ENCODE measurements at regions not wholly inside any gene's neighbourhood (a gene's known extent, or its start where the extent isn't known, plus 50 kb on each side); places are given as distances from the start of the nearest gene placed in this dataset.

GRCh38 chr3:72655723-72656122 is 192.5 kb downstream of the SHQ1 start:
- no peaks in the 10 kb centered on the region; the same call in 1 of the 2 replicates for H3K4me1 ChIP-seq (ENCODE audit: insufficient read depth, low read length)
- H3K23me2 ChIP-seq (ENCODE audit: insufficient read length, low read depth, low read length, poor library complexity, severe bottlenecking) = no peaks in the 10 kb centered on the region
- Mint-ChIP-seq H3K27me3 (ENCODE audit: low read depth) (peaks cover 5% of the 10 kb centered on the region), H3K9me3 (peaks cover 3 to 4% of the 10 kb centered on the region in 2 experiments; a peak in 3 of 5 replicates), H3K27ac (no peak overlapping the region), H3K36me3 (ENCODE audit: insufficient read depth in 1 of 3, low read depth in 3 of 3) (peaks cover 0 to 1% (median 0%) of the 10 kb centered on the region in 3 experiments; a peak in 1 of 7 replicates), H3K4me3 (no peak overlapping the region), H3K4me1 (peaks cover 8 to 15% of the 10 kb centered on the region in 2 experiments)
- no peak overlapping the region for H2AFZ ChIP-seq (ENCODE audit: low read length)
- no peak overlapping the region for H2BK5ac ChIP-seq (ENCODE audit: insufficient read length, low read length)
- no peak overlapping the region for H2BK12ac ChIP-seq (ENCODE audit: insufficient read length, low read depth, low read length)
- no peak overlapping the region for H3K4ac ChIP-seq (ENCODE audit: low read depth, low read length)
- TF ChIP-seq CTCF (conservative IDR thresholded peaks at IDR 0.05) = peak; percentile 76
- no peaks in the 10 kb centered on the region for H3K79me1 ChIP-seq (ENCODE audit: insufficient read depth, low read depth, low read length, poor library complexity, severe bottlenecking)
- H3K27me3 ChIP-seq (ENCODE audit: insufficient read depth, low read length) = no peaks in the 10 kb centered on the region
- no peak overlapping the region for H4K91ac ChIP-seq (ENCODE audit: insufficient read length, low read depth, low read length)
- H3K27ac ChIP-seq (ENCODE audit: insufficient read length, low read depth, low read length) = no peak overlapping the region
- H2BK20ac ChIP-seq (ENCODE audit: low read depth, low read length, poor library complexity, severe bottlenecking) = no peak overlapping the region
- no CpG with 5 or more reads among the region's 6 CpGs for WGBS (ENCODE audit: extremely low coverage, insufficient read length, low lambda C conversion rate)
- peak; percentile 65 for DNase-seq
- no peak overlapping the region for H3K9ac ChIP-seq (ENCODE audit: extremely low read depth, insufficient read length, low read length)
- no peak overlapping the region for H2BK15ac ChIP-seq (ENCODE audit: low read depth, low read length)
- no peak overlapping the region for H4K8ac ChIP-seq (replicated peaks; ENCODE audit: insufficient read length, low read depth, low read length)
- H3K9me3 ChIP-seq (ENCODE audit: control insufficient read depth, low read depth, low read length) = no peaks in the 10 kb centered on the region
- no peak overlapping the region for H3K56ac ChIP-seq (ENCODE audit: insufficient read length, low read depth, low read length)
- H3K79me2 ChIP-seq (ENCODE audit: insufficient read depth, low read length) = no peaks in the 10 kb centered on the region; the same call in 1 of the 2 replicates
- H3T11ph ChIP-seq (ENCODE audit: low read length) = no peak overlapping the region
- no peak overlapping the region for H4K5ac ChIP-seq (ENCODE audit: insufficient read length, low read depth, low read length)
- no peak overlapping the region for H3K4me2 ChIP-seq (ENCODE audit: insufficient read depth, insufficient read length, low read length)
- no peaks in the 10 kb centered on the region for H4K20me1 ChIP-seq (ENCODE audit: control insufficient read depth, insufficient read depth, insufficient read length)
- H3K23ac ChIP-seq (ENCODE audit: insufficient read length, low read depth, low read length) = no peak overlapping the region
- H2BK120ac ChIP-seq (ENCODE audit: low read depth, low read length, poor library complexity, severe bottlenecking) = no peak overlapping the region
- H3K14ac ChIP-seq (ENCODE audit: insufficient read depth, low read length) = no peak overlapping the region
- no peak overlapping the region for H3K18ac ChIP-seq (ENCODE audit: insufficient read length, low read depth, low read length)
- H2AK5ac ChIP-seq (ENCODE audit: insufficient read length, low read length) = no peak overlapping the region

Measured in H9 (cell line).